ENCODE measurements at regions not wholly inside any gene's neighbourhood (a gene's known extent, or its start where the extent isn't known, plus 50 kb on each side); places are given as distances from the start of the nearest gene placed in this dataset.

DNA sequence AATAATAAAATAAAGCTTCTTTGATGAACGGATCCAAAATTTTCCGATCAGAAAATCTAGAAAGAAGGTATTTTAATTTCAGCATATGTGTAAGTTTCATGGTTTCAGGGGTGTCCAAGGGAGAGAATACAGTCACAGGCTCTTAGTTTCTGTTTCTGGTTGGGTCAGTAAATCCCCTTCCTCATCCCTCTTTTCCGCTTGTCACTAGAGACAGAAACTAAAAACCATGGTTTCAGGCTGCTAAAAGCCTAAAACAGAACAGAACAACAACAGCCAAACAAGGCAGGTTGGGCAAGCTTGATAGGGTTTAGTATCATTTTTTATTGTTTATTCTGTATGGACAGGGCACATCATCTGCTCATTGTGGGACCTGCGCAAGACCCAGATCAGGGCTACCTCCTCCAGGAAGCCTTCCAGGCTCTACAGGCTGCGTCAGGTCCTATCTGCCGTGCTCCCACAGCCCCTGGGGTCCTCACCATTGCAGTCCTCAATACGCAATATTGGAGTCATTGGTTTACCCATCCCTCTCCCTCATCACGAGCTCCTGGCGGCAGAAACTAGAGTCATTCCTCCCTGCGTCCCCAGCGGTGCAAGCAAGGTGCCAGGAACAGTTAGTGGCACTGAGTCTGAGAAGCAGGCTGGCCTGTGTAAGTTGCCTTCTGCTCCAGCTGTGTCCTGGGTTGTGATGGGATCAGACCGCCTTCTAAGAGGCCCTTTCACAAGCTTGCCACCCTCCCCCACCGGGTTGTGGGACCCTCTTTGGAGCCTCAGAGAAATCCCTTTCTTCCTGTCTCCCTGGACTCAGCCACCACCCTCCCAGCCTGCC lies 70.2 kb upstream of the CUX1 start:
- H3K9me3 ChIP-seq (ENCODE audit: low read depth) = no peaks in the 10 kb centered on the region
- H3K4me3 ChIP-seq = no peak overlapping the region
- TF ChIP-seq, protein P1, sequence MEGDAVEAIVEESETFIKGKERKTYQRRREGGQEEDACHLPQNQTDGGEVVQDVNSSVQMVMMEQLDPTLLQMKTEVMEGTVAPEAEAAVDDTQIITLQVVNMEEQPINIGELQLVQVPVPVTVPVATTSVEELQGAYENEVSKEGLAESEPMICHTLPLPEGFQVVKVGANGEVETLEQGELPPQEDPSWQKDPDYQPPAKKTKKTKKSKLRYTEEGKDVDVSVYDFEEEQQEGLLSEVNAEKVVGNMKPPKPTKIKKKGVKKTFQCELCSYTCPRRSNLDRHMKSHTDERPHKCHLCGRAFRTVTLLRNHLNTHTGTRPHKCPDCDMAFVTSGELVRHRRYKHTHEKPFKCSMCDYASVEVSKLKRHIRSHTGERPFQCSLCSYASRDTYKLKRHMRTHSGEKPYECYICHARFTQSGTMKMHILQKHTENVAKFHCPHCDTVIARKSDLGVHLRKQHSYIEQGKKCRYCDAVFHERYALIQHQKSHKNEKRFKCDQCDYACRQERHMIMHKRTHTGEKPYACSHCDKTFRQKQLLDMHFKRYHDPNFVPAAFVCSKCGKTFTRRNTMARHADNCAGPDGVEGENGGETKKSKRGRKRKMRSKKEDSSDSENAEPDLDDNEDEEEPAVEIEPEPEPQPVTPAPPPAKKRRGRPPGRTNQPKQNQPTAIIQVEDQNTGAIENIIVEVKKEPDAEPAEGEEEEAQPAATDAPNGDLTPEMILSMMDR (IDR thresholded peaks at IDR 0.05; ENCODE audit: low read depth, low read length) = no peak
- H3K27ac ChIP-seq = no peak overlapping the region
- H3K36me3 ChIP-seq = no peaks in the 10 kb centered on the region
- peaks cover 10% of the 10 kb centered on the region for H3K4me1 ChIP-seq (ENCODE audit: low read depth)
- no peaks in the 10 kb centered on the region for H3K27me3 ChIP-seq
- no peak for DNase-seq (ENCODE audit: low read depth in 1 of 2, low spot score in 1 of 2)

DNA sequence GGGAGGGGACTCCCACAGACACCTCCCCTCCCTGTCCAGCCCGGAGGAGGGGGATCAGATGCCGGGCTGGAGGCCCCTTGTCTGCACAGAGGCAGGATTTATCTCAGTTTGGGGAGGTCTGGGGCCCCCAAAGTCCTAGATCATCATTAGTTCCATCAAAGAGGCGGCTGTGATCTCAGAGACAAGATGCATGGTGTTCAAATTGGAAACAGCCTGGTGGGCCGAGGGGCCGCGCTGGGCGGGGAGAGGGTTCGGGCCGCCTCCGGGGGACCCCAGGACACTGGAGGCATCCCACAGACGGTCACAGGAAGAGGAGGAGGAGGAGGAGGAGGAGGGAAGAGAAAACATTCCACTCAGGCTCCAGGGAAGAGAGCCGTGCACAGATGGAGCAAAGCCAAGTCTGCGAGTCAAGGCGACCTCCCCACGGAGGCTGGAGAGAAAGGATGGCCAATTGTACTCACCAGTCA lies 69.5 kb upstream of the CUX1 start:
- no peaks in the 10 kb centered on the region for H3K36me3 ChIP-seq
- no peaks in the 10 kb centered on the region for H3K27me3 ChIP-seq
- H3K4me1 ChIP-seq (ENCODE audit: low read depth) = peaks cover 10% of the 10 kb centered on the region
- peak in 1 of 2 donors; percentile 12 for DNase-seq (ENCODE audit: low read depth in 1 of 2, low spot score in 1 of 2)
- no peaks in the 10 kb centered on the region for H3K9me3 ChIP-seq (ENCODE audit: low read depth)
- TF ChIP-seq, protein P1 (IDR thresholded peaks at IDR 0.05; ENCODE audit: low read depth, low read length) = no peak
- no peak overlapping the region for H3K4me3 ChIP-seq
- no peak overlapping the region for H3K27ac ChIP-seq

DNA sequence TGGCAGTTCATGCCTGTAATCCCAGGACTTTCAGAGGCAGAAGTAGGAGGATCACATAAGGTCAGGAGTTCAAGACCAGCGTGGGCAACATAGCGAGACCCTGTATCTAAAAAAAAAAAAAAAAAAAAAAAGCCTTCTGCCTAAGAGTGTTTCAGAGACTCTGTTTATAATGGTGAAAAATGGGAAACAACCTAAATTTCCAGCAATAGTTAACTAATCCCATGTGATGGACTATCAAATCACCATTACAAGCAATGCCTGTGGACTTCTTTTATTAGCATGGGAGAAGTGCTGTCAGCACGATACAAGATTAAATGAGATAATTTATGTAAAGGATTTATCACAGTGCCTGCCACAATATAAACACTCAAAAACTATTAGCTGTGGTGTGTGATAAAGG lies 67.5 kb upstream of the CUX1 start:
- TF ChIP-seq, protein P1 (IDR thresholded peaks at IDR 0.05; ENCODE audit: low read depth, low read length) = no peak
- no peaks in the 10 kb centered on the region for H3K27me3 ChIP-seq
- DNase-seq (ENCODE audit: low read depth in 1 of 2, low spot score in 1 of 2) = no peak

DNA sequence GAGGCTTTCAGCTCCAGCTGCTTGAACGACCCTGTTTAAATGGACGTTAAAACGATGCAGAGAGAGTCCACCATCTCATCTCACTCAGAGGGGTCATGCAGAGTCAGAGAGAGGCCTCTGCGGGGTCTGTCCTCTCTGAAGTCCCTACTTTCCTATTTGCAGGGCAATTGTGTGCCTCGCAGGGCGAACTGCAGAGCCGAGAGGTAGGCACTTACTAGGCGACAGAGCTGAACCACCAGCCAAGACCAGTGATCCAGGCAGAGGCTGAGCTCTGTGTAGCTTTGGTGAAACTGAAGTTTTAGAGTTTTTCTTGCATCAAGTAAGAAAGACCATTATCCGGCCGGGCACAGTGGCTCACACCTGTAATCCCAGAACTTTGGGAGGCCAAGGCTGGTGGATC lies 64.1 kb upstream of the CUX1 start:
- TF ChIP-seq, protein P1 (IDR thresholded peaks at IDR 0.05; ENCODE audit: low read depth, low read length) = no peak
- H3K27ac ChIP-seq = no peak overlapping the region
- no peaks in the 10 kb centered on the region for H3K9me3 ChIP-seq (ENCODE audit: low read depth)
- no peak overlapping the region for H3K4me3 ChIP-seq
- H3K36me3 ChIP-seq = no peaks in the 10 kb centered on the region
- no peaks in the 10 kb centered on the region for H3K4me1 ChIP-seq (ENCODE audit: low read depth)
- H3K27me3 ChIP-seq = no peaks in the 10 kb centered on the region
- no peak for DNase-seq (ENCODE audit: low read depth in 1 of 2, low spot score in 1 of 2)

More for the DNA sequence above, 67.5 kb upstream of the CUX1 start:
- no peak overlapping the region for H3K27ac ChIP-seq
- no peaks in the 10 kb centered on the region for H3K9me3 ChIP-seq (ENCODE audit: low read depth)
- no peak overlapping the region for H3K4me3 ChIP-seq
- no peaks in the 10 kb centered on the region for H3K36me3 ChIP-seq
- H3K4me1 ChIP-seq (ENCODE audit: low read depth) = no peaks in the 10 kb centered on the region

DNA sequence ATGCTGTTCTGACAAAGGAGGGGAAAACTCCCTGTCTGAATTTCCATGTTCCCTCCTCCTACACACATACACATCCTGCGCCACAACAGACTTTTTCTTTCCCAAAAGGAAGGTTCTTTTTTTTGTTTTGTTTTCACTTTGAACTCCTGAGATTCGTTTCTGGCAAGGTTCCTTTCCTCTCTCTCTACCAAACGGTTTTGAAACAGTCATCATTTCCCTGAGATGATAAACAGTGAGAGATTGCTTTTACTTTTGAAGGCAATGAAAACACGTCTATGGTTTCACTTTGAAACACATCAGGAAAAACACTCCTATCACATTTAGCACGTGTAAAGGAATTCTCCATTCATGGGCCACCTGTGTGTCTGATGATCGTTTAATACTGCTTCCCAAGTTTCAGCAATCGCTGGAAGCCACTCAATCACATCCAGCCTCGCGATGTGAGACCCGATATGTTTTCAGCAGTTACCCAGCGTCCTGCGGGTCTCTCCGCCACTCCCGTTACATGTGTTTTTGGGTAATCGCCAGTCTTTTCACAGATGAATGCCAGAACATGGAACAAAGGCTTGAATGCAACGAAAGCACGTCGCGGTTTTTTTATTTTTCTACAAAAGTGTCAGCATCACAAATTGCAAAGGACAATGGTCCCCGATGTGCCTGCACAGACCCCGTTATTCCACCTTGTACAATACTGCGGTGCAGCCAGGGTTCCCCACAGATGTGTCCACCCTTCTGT lies 62.8 kb upstream of the CUX1 start:
- TF ChIP-seq, protein P1 (IDR thresholded peaks at IDR 0.05; ENCODE audit: low read depth, low read length) = no peak
- no peak overlapping the region for H3K4me3 ChIP-seq

More for the DNA sequence above, 62.8 kb upstream of the CUX1 start:
- H3K9me3 ChIP-seq (ENCODE audit: low read depth) = no peaks in the 10 kb centered on the region
- DNase-seq (ENCODE audit: low read depth in 1 of 2, low spot score in 1 of 2) = peak in 1 of 2 donors; percentile 70
- H3K27me3 ChIP-seq = no peaks in the 10 kb centered on the region
- H3K4me1 ChIP-seq (ENCODE audit: low read depth) = no peaks in the 10 kb centered on the region
- no peaks in the 10 kb centered on the region for H3K36me3 ChIP-seq
- H3K27ac ChIP-seq = no peak overlapping the region

Data from cardiac muscle cell (in vitro differentiated cells and primary cell).